SK-N-DZ (cell line): ENCODE measurements at regions not wholly inside any gene's neighbourhood (a gene's known extent, or its start where the extent isn't known, plus 50 kb on each side); places are given as distances from the start of the nearest gene placed in this dataset.
"Not testable (repeated sequence)": the region's sequence is repeated elsewhere in the genome, so short reads cannot be mapped to it uniquely, and the experiment has no call there.

Source experiments
- DNase-seq: peaks from one replicate; pipeline ENCODE4 v3.0.0-alpha.2; 2015; ENCODE audit warnings: low spot score

DNA sequence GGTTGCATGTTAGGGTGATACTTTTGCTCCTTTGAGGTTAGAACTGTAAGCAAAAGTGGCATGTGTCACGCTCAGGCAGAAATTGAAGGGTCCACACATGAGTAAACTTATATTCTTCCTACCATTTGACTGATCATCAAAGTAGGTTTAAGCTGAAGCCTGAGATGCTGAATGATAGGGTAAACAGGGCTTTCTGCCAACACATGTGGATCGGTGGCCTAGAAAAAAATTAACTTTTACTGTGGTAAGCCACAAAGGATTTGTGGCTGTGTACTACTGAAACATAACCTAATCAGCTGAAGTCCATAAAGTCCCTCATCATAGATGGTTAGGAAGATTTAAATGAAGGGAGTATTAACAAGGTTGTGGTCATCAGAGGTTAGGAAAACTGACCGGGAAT lies 1070.1 kb downstream of the STPG2 start:
- no peak for DNase-seq

DNA sequence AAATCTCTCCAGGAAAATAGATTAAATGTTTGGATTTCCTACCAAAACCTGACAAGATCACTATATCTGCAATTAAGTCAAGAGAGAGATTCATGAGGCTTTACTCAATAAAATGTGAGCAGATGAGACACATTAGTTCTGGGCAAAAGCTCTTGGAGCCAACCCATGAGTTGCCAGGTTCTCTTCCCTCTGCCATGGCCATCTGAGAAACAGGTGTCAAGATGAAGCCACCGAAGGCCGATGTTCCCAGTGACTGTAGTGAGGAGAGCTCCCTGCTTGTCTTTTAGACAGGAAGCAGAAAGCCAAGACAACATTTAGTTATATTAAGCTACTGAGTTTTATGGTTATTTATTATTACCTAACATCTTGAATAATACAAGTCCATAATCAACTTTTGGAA lies 1068.7 kb downstream of the STPG2 start:
- DNase-seq: no peak

- no peak for DNase-seq
Observed at GRCh38 chr4:97081951-97082350, 1061.3 kb downstream of the STPG2 start.

DNA sequence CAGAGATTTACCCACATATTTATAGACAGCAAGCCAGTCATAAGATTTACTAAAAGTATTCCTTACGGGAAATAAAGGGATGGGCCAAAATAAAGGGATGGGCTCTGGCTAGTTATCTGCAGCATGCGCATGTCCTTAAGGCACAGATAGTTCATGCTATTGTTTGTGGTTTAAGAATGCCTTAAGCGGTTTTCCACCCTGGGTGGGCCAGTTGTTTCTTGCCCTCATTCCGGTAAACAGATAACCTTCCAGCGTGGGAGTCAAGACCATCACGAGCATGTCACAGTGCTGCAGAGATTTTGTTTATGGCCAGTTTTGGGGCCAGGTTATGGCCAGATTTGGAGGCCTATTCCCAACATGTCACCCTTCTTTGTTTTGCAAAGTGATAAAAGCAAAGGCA lies 1046.2 kb downstream of the STPG2 start:
- not testable (repeated sequence) for DNase-seq

GRCh38 chr4:97101171-97101570 lies 1042.1 kb downstream of the STPG2 start:
- DNase-seq: not testable (repeated sequence)

DNA sequence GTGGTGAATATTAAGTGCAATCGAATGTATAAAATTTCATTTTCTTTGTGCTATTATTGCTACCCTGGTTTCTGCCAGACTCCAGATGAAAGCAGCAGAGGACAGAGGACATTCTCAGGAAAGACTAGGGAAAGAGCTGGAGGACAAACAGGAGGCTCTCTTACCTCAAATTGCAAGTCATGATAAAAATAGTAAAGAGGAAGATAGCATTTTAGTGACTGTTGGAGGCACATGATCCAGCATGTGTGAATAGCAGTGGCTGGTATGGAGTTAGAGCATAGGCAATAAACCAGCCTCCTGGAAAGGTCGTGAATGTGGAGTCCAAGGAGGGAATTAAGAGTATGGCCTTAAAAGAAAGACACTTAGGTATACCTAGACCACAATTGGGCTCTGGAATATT lies 1040.0 kb downstream of the STPG2 start:
- no peak for DNase-seq

DNA sequence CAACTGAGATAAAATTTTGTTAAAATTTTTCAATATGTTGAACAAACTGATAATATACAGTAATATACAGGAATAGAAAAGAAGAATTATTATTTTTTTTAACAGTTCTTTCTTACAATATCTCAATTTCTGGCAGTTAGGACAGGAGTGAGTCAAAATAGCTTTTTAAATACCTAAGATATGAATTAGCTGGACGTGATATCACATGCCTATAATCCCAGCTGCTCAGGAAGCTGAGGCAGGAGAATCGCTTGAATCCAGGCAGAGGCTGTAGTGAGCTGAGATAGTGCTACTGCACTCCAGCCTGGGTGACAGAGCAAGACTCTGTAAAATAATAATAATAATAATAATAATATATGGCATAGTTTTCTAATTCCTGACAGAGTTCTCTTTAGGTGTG lies 1039.3 kb downstream of the STPG2 start:
- DNase-seq: no peak

DNA sequence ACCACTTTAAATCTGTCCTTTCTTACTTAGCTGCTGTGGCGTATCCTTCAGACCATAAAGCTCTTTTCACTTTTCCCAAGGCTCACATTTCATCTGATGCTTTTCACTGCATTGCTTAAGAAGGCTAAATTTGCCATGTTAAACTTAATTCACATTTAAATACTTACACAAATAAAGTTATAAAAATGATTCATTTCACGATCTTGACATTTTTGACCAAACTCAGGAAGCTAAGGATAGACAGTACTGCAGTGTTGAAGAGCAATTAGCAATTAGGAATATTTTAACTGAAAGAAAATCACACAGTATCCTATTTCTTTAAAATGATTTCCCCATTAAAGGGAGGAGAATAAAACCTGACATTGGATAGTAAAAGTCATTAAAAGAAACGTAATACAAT lies 1038.6 kb downstream of the STPG2 start:
- DNase-seq: no peak

GRCh38 chr4:97105347-97106099 lies 1037.8 kb downstream of the STPG2 start:
- no peak for DNase-seq

DNA sequence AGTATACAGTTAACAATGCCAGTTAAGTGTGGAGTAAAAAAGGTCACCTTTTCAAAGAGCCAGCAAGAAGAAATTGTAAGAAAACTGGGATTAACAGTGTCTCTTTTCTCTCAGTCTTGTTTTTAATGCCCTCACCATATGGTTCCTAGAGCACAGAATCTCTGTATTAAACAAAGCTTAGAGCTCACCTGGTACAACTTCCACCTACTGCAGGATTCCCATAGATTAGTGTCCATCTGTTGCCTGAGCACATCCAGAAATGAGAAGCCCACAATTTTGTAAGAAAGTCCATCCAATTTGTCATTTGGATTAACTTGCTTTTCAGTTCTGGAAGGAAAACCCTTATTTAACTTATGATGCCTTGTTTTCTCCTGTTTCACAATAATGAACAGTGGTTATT lies 1037.1 kb downstream of the STPG2 start:
- DNase-seq: no peak

DNA sequence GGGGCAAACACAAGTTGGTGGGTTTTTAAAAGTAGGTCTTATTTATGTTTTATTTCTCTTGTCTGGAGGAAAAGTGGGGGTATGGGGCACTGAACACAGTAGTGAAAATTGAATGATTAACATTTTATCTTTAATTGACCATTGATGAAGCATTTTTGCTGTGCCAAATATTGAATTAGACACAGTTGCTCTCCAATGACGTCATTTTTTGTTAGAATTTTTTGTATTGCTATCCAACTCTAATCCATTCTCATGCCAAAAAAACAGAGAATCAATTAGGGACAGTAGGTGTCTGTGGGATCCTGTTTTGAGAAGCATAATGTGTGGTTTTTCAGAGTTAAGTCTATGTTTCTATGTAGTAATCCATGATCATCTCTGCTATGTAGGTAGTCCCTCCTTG lies 1032.8 kb downstream of the STPG2 start:
- no peak for DNase-seq

GRCh38 chr4:97116511-97116910 lies 1026.8 kb downstream of the STPG2 start:
- no peak for DNase-seq

DNA sequence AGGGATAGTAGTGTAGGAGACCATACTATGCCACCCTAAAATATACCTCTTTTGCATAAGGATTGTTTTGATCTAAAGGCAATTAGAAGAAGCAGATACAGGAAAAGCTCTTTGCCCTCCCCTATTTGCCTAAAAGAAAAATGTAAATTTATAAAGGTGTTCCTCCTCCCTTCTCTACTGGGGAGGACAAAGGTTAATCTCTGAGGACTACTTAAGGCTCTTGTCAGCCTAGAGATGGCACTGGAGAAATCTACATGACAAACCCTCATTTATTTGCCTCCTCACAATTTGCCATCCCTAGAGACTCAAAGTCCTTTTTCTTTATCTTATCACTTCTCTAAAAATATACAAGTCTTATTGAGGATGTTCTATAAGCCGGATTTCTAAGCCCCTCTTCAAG lies 1021.8 kb downstream of the STPG2 start:
- DNase-seq: no peak

DNA sequence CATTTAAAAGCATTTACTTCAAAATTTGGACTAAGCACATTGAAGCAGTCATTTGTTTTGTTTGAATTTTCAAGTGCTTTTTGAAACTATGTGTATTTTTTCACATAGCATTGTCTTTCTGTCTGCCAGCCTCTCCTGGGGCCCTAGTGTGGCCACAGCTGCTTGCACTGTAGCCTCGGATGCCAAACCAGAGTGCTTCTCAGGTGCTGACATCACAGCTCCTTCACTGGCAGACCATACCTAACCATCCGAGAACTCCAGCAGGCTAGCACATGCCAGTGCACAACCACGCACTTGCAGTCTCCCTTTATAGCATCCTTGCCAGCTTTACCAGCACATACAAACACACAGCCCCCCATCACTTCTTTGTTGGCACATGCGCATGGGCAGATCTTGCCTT lies 1019.7 kb downstream of the STPG2 start:
- DNase-seq: no peak

DNA sequence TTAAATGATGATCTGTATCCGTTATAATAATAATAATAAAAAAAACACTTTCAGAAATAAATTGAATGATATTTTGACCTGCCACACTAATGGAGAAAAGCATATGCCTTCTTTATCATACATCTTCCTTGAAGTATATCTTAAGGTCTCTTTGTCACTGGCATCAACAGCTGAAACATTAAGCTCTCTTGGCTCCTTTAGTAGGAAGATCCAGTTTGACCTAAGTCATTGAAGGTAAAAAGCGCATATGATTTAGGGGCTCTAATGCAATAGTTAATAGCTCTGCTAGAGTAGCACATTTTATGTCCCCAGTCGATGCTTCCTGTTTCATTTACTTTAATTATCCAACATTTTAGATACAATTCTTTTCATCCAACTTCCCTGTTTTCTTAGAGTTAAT lies 1010.8 kb downstream of the STPG2 start:
- DNase-seq: no peak

- DNase-seq: no peak
Observed at GRCh38 chr4:97134456-97134855, 1008.8 kb downstream of the STPG2 start.

GRCh38 chr4:97139791-97140190 lies 1003.5 kb downstream of the STPG2 start:
- no peak for DNase-seq

DNA sequence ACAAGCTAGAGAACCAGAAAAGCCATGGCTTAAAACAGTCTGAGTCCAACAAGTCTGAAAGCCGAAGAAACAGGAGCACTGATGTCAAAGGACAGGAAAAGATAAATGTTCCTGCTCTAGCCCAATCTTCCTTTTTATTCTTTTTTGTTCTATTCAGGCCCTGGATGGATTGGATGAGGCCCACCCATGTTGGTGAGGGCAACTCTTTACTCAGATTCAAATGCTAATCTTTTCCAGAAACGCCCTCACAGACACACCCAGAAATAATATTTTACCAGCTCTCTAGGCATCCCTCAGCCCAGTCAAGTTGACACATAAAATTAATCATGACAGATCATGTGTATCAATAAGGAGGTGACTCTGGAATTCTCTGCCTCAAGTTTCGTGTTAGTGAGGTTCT lies 1002.7 kb downstream of the STPG2 start:
- DNase-seq: no peak

DNA sequence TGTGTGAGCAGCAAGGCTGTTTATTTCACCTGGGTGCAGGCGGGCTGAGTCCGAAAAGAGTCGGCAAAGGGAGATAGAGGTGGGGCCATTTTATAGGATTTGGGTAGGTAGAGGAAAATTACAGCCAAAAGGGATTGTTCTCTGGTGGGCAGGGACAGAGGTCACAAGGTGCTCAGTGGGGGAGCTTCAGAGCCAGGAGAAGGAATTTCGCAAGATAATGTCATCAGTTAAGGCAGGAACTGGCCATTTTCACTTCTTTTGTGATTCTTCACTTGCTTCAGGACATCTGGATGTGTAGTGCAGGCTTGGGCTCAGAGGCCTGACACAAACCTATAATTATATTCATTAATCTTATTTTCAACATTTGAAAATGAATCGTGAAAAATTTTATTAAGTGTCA lies 1001.9 kb downstream of the STPG2 start:
- not testable (repeated sequence) for DNase-seq

DNA sequence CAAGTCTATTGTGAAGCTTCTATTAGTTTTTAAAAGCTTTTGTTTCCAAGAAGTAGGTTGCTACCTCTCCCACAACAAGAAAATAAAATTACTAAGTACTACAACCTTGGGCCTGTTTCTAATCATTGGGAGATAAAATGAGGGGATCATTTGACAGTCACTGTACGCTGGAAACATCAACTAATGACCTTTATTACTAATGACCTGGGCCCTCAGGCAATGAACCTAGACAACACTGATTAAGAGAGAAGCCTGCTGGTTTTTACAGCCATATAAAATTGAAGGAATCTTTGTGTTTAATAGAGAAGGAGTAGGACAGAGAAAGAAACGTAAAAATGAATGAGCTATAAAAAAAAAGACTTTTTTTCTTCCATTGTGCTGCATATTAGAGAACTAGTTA lies 1000.9 kb downstream of the STPG2 start:
- DNase-seq: no peak

- no peak for DNase-seq
Observed at GRCh38 chr4:97142893-97143292, 1000.4 kb downstream of the STPG2 start.

GRCh38 chr4:97144199-97144598 lies 999.1 kb downstream of the STPG2 start:
- DNase-seq: no peak

DNA sequence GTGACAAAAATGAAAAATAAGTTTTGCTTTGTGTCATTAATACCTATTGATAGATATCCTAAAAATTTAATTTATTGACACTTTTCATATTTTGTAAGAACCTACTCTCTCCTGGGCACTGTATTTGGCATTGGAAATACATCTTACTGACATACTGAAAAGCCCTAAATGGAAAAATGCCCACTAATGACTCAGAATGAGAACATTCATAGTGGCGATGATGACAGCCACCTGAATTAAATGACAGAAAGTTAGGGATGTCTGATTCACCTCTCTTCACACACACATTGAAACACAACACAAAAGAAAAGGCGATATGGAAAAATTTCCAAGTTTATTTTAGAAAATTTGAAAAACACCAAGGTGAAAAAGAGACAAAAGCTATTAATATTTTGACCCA lies 992.3 kb downstream of the STPG2 start:
- DNase-seq: no peak

DNA sequence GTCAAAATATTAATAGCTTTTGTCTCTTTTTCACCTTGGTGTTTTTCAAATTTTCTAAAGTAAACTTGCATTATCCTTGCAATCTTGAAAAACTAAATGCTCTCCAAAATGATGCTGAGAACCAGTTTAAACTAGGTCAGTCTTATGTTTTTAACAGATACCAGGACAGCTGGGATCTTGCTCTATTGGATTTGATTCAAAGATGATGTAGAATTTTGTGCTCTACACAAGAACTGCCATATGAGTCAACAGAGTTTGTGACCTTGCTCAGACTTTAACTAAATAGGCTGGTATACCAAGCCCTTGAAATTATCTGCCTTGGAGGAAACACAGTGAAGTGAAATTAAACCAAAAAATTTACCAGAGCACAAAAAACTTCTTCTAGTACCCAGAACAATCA lies 991.1 kb downstream of the STPG2 start:
- no peak for DNase-seq
